SU-DHL-6 (cell line): ENCODE measurements at regions not wholly inside any gene's neighbourhood (a gene's known extent, or its start where the extent isn't known, plus 50 kb on each side); places are given as distances from the start of the nearest gene placed in this dataset.

Experiments used
- H2AFZ ChIP-seq: fragments of 200-600 bp; sonication (generic); 2 replicates; pipeline ENCODE4 v1.6.1; 2014; ENCODE audit warnings: low read depth, mild to moderate bottlenecking, moderate library complexity, mixed read lengths, antibody characterized with exemption, low read length; ENCODE audit not compliant: severe bottlenecking
- H3F3A ChIP-seq: fragments of 200-600 bp; shearing (Covaris generic); 2 replicates; pipeline ENCODE4 v1.6.0; 2016; ENCODE audit warnings: antibody characterized with exemption, mild to moderate bottlenecking; ENCODE audit not compliant: insufficient read depth
- H3K27ac ChIP-seq: fragments of 200-600 bp; sonication (generic); 2 replicates; pipeline ENCODE4 v1.5.1; 2016; ENCODE audit warnings: low read depth, mild to moderate bottlenecking, low read length, moderate library complexity, mixed read lengths
- H3K27me3 ChIP-seq: fragments of 200-600 bp; sonication (generic), shearing (Covaris generic); 2 replicates; pipeline ENCODE4 v1.6.0; 2014; ENCODE audit warnings: mild to moderate bottlenecking, low read length
- H3K36me3 ChIP-seq: fragments of 200-600 bp; sonication (generic); 2 replicates; pipeline ENCODE4 v1.6.1; 2014; ENCODE audit warnings: mild to moderate bottlenecking, low read length, mixed read lengths
- H3K4me2 ChIP-seq: fragments of 300-600, 200-600 bp; shearing (Covaris generic), sonication (generic); 2 replicates; pipeline ENCODE4 v1.6.0; 2014; ENCODE audit warnings: low read length, low read depth, mild to moderate bottlenecking; ENCODE audit not compliant: poor library complexity, severe bottlenecking
- H3K4me3 ChIP-seq: fragments of 200-600 bp; sonication (generic); 2 replicates; pipeline ENCODE4 v1.5.1; 2014; ENCODE audit warnings: antibody characterized with exemption, low read length, mild to moderate bottlenecking, mixed read lengths; ENCODE audit not compliant: insufficient read depth, poor library complexity, severe bottlenecking
- H3K79me2 ChIP-seq: fragments of 200-600 bp; sonication (generic); 2 replicates; pipeline ENCODE4 v1.6.1; 2014; ENCODE audit warnings: mild to moderate bottlenecking, low read length, moderate library complexity; ENCODE audit not compliant: insufficient read depth
- H3K9ac ChIP-seq: fragments of 200-600 bp; sonication (generic); 2 replicates; pipeline ENCODE4 v1.7.0; 2014; ENCODE audit warnings: mild to moderate bottlenecking, low read length
- H3K9me2 ChIP-seq: fragments of 200-600 bp; sonication (generic); replicated peaks from 2 replicates; pipeline ENCODE4 v1.6.1; 2014; ENCODE audit warnings: low read length; ENCODE audit not compliant: insufficient read depth
- H3K9me3 ChIP-seq: fragments of 200-600 bp; sonication (generic); 2 replicates; pipeline ENCODE4 v1.6.1; 2014; ENCODE audit warnings: low read length, mixed read lengths; ENCODE audit not compliant: insufficient read depth
- H4K20me1 ChIP-seq: fragments of 200-600 bp; sonication (generic); 2 replicates; pipeline ENCODE4 v1.6.1; 2014; ENCODE audit warnings: low read depth, mild to moderate bottlenecking, antibody characterized with exemption, low read length, moderate library complexity, mixed read lengths
- CTCF ChIP-seq: fragments of 200-600 bp; sonication (generic); IDR thresholded peaks from one replicate; pipeline ENCODE4 v1.5.1; 2017; ENCODE audit warnings: antibody characterized with exemption, mild to moderate bottlenecking, low read length, moderate library complexity; ENCODE audit not compliant: insufficient read depth, poor library complexity, severe bottlenecking
- EZH2phosphoT487 ChIP-seq: fragments of 200-600 bp; sonication (generic), shearing (Covaris generic); conservative IDR thresholded peaks from 2 replicates; pipeline ENCODE4 v1.6.1; 2018; ENCODE audit warnings: mild to moderate bottlenecking, antibody characterized with exemption, low read length, moderate library complexity, mixed read lengths

GRCh38 chr3:197399486-197399885 lies 101.1 kb upstream of the DLG1 start:
- Histone ChIP-seq H2AFZ (no peak overlapping the region), H3F3A (no peaks in the 10 kb centered on the region), H3K79me2 (no peaks in the 10 kb centered on the region), H3K36me3 (no peaks in the 10 kb centered on the region), H3K9me3 (no peaks in the 10 kb centered on the region), H3K9me2 (no peaks in the 10 kb centered on the region), H3K9ac (no peak overlapping the region), H3K4me3 (no peak overlapping the region), H3K27me3 (no peaks in the 10 kb centered on the region), H3K27ac (no peak overlapping the region), H4K20me1 (no peaks in the 10 kb centered on the region), H3K4me2 (no peak overlapping the region)
- TF ChIP-seq CTCF (no peak), EZH2phosphoT487 (no peak)

GRCh38 chr3:197398286-197398878 lies 100.0 kb upstream of the DLG1 start:
- Histone ChIP-seq H3K4me3 (no peak overlapping the region), H3F3A (no peaks in the 10 kb centered on the region), H3K4me2 (no peak overlapping the region), H3K27ac (no peak overlapping the region), H3K79me2 (no peaks in the 10 kb centered on the region), H3K9me3 (no peaks in the 10 kb centered on the region), H2AFZ (no peak overlapping the region), H3K27me3 (no peaks in the 10 kb centered on the region), H3K9ac (no peak overlapping the region), H3K36me3 (no peaks in the 10 kb centered on the region), H3K9me2 (no peaks in the 10 kb centered on the region), H4K20me1 (no peaks in the 10 kb centered on the region)
- TF ChIP-seq EZH2phosphoT487 (no peak), CTCF (no peak)

- Histone ChIP-seq H3K4me2 (no peak overlapping the region), H3K9ac (no peak overlapping the region), H3K79me2 (no peaks in the 10 kb centered on the region), H2AFZ (no peak overlapping the region), H3F3A (no peaks in the 10 kb centered on the region), H4K20me1 (no peaks in the 10 kb centered on the region), H3K9me3 (no peaks in the 10 kb centered on the region), H3K4me3 (no peak overlapping the region), H3K27me3 (no peaks in the 10 kb centered on the region), H3K27ac (no peak overlapping the region), H3K36me3 (no peaks in the 10 kb centered on the region), H3K9me2 (no peaks in the 10 kb centered on the region)
- no peak for TF ChIP-seq EZH2phosphoT487
- no peak for TF ChIP-seq CTCF
Measured at GRCh38 chr3:197397838-197398237, 99.4 kb upstream of the DLG1 start.
